ENCODE measurements at regions not wholly inside any gene's neighbourhood (a gene's known extent, or its start where the extent isn't known, plus 50 kb on each side); places are given as distances from the start of the nearest gene placed in this dataset.
A peak's percentile ranks its signal among the peaks of the same experiment; 100 is the strongest.

DNA sequence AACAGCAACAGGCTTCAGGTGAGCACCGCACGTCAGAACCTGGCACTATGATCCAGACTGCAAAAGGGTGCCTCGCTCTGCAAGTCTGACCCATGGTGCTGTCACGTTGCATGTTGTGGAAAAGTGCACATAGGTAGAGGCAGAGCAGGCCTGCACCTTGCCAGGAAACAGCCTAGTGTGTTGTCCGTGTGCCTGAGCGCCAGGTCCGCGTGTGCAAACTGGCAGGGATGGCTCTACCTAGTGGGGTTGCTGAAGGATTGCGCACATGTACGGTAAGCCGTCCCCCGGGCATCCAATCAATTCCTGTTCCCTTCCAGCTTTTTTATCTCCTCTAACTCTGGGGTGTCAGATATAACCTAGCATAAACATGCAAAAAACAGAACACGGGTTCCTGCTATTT is 219.5 kb downstream of the NXNL2 start:
- H3K4me3 ChIP-seq (ENCODE audit: low read depth, low read length): no peak overlapping the region
- no peak for DNase-seq (ENCODE audit: low read depth)
- no peak for TF ChIP-seq CTCF (IDR thresholded peaks at IDR 0.05; ENCODE audit: insufficient read depth, low read length)

DNA sequence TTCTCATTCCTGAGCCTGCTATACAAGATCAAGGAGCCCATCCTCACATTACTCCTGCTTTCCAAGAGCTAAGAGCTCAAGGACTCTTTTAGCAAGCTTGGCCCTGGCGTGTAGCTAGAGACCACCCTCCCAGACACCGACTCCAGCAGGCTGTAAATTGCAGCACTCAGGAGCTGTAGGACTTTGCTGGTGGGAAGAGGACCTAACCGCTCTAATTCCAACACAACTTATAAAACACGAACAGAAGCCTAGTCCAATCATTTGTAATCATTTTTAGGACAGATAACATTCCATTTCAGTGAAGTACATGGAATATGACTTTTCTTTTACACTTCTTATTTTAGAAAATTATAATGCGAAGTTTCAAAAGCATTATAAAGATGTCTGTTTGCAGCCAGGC is 219.9 kb downstream of the NXNL2 start:
- DNase-seq (ENCODE audit: low read depth): no peak
- H3K4me3 ChIP-seq (ENCODE audit: low read depth, low read length): no peak overlapping the region
- TF ChIP-seq CTCF (IDR thresholded peaks at IDR 0.05; ENCODE audit: insufficient read depth, low read length): no peak

DNA sequence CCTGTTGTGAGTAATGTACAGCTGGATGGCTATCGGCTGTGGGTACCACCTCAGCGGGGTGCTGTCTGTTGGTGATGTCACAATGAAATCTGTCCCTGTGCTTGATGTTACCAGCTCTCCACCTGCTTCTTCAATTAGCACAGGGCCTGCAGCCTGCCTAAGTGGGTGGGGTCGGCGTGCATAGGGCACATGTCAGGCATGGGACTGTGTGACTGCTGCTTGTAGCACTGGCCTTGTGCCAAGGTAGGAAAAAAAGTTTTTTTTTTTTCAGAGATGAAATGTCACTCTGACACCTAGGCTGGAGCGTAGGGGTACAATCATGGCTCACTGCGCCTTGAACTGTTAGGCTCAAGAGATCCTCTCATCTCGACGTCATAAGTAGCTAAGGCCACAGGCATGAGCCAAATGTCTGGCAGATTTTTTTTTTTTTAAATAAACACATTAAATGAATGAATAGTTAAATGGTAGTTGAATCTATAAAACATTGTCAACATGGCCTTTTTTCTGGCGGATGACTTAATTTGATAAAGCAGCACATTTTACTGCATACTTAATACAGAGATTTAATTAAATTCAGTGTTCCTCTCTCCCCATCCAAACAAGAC is 222.5 kb downstream of the NXNL2 start:
- no peak for TF ChIP-seq CTCF (IDR thresholded peaks at IDR 0.05; ENCODE audit: insufficient read depth, low read length)
- H3K4me3 ChIP-seq (ENCODE audit: low read depth, low read length): no peak overlapping the region
- DNase-seq (ENCODE audit: low read depth): no peak

DNA sequence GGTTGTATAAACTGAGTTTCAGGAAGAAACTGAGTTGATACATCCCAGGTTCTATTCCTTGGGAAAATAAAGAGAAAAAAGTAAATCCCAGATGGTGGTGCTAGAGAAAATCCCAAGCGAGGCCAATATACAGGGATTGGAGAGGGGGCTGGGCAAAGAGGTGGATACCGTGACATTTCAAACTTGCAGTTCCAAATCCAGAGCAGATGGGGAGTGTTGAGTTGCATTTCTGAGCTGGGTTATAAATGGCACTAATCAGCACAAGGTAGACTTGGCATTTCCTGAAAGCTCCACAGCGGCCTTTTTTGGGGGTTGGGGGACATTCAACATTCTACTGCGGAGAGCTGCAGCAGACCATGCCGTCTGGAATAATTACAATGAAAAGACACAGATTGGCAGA is 224.4 kb downstream of the NXNL2 start:
- no peak for TF ChIP-seq CTCF (IDR thresholded peaks at IDR 0.05; ENCODE audit: insufficient read depth, low read length)
- DNase-seq (ENCODE audit: low read depth): no peak

DNA sequence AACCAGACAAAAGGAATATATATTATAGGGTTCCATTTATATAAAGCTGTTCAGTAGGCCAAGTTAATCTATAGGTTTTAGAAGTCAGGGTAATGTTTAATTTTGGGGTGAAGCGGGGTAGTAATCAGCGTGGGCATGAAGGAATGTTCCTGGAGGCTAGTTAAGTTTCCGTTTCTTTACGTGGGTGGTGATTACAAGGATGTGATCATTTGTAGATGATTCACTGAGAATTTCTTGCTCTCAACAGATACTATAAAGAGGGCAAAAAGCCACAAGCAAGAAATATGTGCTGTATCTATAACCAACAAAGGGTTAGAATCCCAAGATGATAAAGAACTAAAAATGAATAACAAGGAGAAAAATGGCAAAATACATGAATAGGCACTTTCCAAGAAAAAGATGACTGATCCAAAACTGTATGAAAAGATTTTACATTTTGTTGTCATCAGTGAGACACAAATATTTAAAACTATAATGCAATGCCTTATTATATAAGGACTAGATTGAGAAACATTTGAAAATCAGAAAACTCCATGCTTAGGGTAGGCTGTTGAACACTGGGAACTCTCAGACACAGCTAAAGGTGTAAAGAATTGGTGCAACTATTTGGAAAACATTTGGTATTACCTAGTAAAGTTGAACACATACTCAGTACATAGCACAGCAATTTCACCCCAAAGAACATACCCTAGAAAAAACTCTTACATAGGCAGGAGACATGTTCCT is 224.3 kb upstream of the S1PR3 start:
- DNase-seq (ENCODE audit: low read depth): peak; percentile 79
- no peak overlapping the region for H3K4me3 ChIP-seq (ENCODE audit: low read depth, low read length)
- no peak for TF ChIP-seq CTCF (IDR thresholded peaks at IDR 0.05; ENCODE audit: insufficient read depth, low read length)

More for the DNA sequence above, 224.4 kb downstream of the NXNL2 start:
- H3K4me3 ChIP-seq (ENCODE audit: low read depth, low read length): no peak overlapping the region

GRCh38 chr9:88767504-88767790 is 223.8 kb upstream of the S1PR3 start:
- DNase-seq (ENCODE audit: low read depth): no peak
- TF ChIP-seq CTCF (IDR thresholded peaks at IDR 0.05; ENCODE audit: insufficient read depth, low read length): no peak
- no peak overlapping the region for H3K4me3 ChIP-seq (ENCODE audit: low read depth, low read length)

- no peak overlapping the region for H3K4me3 ChIP-seq (ENCODE audit: low read depth, low read length)
- TF ChIP-seq CTCF (IDR thresholded peaks at IDR 0.05; ENCODE audit: insufficient read depth, low read length): no peak
- DNase-seq (ENCODE audit: low read depth): no peak
Measured at GRCh38 chr9:88772575-88772974, 218.7 kb upstream of the S1PR3 start.

Data from fibroblast of the aortic adventitia (primary cell).